Suppressor macrophage treated with lipopolysaccharide for 4 hours (primary cell): ENCODE measurements at regions not wholly inside any gene's neighbourhood (a gene's known extent, or its start where the extent isn't known, plus 50 kb on each side); places are given as distances from the start of the nearest gene placed in this dataset.
"Not testable (repeated sequence)": the region's sequence is repeated elsewhere in the genome, so short reads cannot be mapped to it uniquely, and the experiment has no call there.

Source experiments
- DNase-seq: peaks from one replicate; pipeline ENCODE4 v3.0.0-alpha.2; 2020

DNA sequence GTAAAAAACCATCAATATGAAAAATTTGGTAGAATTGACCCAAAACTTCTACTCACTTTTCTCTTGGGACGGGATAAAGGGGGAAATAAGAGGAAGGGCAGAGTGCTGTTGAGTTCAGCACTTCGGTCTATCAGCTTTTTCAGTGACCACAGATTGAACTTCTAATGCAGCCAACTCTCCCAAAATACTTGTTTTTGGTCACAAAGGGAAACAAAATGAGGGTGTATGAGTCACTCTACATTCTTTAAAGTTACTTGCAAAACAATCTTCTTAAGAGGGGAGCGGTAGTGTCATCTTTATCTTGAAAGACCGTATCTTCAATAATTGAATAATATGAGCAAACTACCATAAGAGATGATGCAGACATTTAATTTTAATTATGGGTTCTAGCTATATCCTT, 661.3 kb downstream of the CD109 start:
- no peak for DNase-seq

- no peak for DNase-seq
These were observed 660.4 kb downstream of the CD109 start for GRCh38 chr6:74356391-74356790.

DNA sequence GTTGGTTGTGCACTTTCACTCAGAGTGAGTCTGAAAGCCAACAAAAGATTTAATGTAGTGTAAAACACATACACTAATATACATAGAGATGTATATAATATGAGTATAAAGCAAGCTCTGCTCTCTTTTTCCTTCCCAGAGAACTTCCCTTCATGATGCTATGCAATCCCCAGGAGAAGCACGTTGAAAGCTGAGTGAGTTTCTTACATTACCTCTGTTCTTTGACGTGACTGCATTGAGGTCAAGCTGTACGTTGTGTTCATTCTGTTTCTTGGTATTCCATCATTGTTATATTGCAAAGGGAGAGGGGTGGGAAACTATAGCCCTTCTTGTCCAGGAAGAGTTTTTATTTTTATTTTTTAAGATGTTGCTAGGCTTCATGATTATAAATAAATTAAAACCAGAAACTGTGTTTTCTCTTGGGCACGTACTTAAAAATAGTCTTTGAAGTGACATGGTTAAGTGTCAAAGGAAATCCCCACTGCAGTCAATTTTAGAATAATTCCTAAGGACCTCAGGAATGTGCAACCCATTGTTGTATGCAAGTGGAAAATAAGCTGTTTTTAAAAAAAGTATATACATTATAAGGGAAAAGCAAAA, 651.0 kb downstream of the CD109 start:
- no peak for DNase-seq

GRCh38 chr6:74343804-74344203, 647.8 kb downstream of the CD109 start:
- no peak for DNase-seq

GRCh38 chr6:74343321-74343720, 647.3 kb downstream of the CD109 start:
- DNase-seq: not testable (repeated sequence)

DNA sequence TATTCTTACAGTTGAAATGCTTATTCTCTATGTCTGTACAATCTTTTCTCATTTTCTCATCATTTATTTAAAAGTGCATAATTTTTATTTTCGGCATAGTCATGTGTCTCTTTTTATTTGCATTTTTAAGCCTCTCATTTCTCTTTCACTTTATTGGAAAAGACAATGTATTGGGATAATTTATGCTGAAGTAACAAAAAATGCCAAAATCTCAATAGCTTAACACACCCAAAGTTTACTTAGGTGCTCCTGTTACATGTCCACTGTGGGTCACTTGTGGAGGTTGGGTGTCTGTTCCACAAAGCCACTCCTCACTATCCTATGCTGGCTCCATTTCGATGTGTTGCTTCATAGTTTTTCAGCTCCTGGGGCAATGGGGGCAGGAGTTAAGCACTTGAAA, 638.7 kb downstream of the CD109 start:
- no peak for DNase-seq

DNA sequence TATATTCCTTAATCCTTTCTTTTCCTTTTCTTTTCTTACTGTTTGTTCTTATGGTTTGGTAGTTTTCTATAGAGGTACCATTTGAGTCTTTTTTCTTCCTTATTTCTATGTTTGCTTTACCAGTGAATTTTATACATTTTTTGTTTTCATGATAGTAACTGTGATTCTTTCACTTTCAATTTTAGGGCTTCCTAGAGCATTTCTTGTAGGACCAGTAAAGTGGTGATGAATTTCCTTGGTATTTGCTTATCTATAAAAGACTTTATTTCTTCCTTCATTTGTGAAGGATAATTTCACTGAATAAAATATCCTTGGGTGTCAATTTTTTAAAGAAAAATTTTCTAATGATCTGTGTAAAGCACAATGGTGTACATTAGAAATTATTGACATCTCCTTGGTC, 637.4 kb downstream of the CD109 start:
- DNase-seq: no peak

DNA sequence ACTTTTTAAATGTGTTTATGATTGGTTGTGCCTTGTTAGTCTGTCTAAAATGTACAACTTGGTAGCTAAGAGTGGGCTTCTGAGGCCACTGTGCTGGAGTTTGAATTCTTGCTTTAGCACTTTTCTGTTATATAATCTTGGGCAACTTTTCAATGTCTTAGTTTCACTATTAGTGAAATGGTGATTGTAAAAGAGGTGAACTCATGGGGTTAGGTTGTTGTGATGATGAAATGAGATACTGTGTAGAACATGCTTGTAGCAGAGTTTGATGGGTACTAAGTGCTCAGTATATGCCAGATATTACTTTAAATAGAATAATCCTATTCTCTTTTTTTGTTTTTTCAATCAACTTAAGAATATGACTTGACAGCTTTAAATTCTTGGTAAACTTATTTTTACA, 624.7 kb downstream of the CD109 start:
- no peak for DNase-seq

GRCh38 chr6:74320074-74320473, 624.1 kb downstream of the CD109 start:
- no peak for DNase-seq

DNA sequence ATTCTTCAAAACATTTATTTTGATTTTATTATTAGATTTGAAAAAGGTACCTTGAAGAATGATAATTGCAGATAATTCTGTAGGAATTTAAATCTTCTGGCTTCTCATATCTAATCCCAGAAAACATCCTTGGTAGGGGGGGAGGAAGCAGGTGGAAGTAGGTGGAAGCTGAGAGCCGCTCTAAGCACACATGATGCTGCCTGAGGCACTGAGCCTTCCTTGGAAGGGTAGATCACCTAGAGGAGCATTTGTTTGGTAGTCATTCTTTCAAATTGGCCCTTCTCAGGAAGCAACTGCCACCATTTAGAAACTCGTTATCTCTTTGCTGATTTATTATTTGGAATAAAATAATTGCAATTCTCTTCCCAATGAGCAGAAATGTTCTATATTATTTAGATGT, 623.3 kb downstream of the CD109 start:
- no peak for DNase-seq

GRCh38 chr6:74318738-74319137, 622.7 kb downstream of the CD109 start:
- DNase-seq: no peak

GRCh38 chr6:74312081-74312480, 616.1 kb downstream of the CD109 start:
- no peak for DNase-seq

GRCh38 chr6:74311431-74311830, 615.4 kb downstream of the CD109 start:
- no peak for DNase-seq

DNA sequence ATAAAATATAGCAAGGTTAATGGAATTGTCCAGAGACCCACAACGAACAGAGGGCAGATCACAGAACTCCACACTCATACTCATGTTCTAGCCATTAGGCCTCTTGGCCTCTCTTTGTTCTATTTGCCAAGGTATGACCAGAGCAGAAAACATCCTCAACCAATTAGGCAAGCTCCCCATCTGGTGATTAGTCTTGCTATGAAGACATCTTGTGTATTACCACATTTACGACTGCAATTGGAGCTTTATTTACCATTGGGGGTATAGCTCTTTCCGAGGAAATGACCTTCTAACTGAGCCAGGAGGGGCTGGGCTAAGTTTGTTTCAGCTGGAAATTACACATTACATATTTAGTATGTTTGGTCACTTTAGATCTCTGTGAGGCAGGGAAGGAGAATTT, 593.9 kb downstream of the CD109 start:
- DNase-seq: no peak

GRCh38 chr6:74287932-74288331, 591.9 kb downstream of the CD109 start:
- no peak for DNase-seq

- no peak for DNase-seq
These were observed 591.4 kb downstream of the CD109 start for GRCh38 chr6:74287441-74287840.

DNA sequence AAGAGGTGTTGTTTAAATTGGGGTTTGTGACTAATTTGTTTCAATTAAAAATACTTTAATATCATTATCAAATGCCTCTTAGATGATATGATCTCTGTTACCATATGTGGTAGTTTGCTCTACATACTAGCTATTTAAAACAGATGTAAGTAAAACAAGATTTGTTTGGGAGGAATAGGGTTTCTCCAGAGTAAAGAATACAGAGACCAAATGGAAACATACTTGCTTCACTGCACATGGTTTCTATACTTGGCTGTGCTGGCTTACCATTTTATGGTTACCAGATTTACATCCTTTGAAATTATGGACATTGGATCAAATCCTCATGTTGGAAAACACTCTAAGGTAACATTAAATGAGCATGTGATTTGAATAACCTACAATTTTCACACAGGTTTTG, 588.3 kb downstream of the CD109 start:
- DNase-seq: no peak

- DNase-seq: no peak
These were observed 587.5 kb downstream of the CD109 start for GRCh38 chr6:74283532-74283931.

- DNase-seq: no peak
These were observed 586.2 kb downstream of the CD109 start for GRCh38 chr6:74282143-74282689.

GRCh38 chr6:74280130-74280692, 584.2 kb downstream of the CD109 start:
- DNase-seq: no peak

DNA sequence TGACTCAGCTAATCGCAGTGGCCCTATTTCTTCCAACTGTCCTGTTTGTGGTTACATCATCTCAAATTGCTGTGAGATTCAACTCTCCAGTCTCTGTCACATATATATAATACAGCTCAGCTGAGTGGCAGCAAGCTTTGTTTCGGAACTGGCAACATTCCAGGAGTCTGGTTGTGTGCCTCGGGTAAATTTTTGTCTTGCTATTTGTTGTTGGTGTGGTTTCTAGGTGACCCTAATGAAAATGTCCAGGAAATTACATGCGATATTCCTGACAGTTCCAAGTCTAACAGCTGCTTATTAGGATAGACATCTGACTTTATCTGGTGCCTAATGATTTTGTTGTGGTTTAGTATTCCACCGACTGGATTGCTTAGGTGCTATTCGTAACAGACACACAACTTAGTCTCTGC, 581.8 kb downstream of the CD109 start:
- no peak for DNase-seq

- DNase-seq: no peak
These were observed 577.5 kb downstream of the CD109 start for GRCh38 chr6:74273541-74273940.

- DNase-seq: no peak
These were observed 573.5 kb downstream of the CD109 start for GRCh38 chr6:74269600-74269858.

- DNase-seq: no peak
These were observed 573.0 kb downstream of the CD109 start for GRCh38 chr6:74268815-74269599.

DNA sequence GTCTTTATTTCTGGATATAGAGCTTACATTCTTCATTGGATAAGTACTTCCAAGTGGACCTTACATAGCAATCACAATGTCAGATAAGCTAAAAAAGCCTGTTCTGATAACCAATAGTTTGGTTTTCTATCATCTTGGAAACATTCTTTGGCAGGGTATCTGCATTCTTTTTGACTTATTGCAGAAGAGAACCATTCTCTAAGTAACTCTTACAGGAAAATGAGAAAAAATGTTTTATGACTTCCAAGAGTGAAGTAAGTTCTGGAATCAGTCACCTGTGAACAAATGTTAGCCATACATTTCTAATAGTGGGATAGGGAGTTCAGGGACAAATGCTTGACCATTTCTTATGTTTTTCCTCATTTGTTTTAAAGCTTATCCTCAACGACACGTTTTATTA, 564.0 kb downstream of the CD109 start:
- DNase-seq: no peak
